Right kidney (tissue), 1 donor: ENCODE measurements at regions not wholly inside any gene's neighbourhood (a gene's known extent, or its start where the extent isn't known, plus 50 kb on each side); places are given as distances from the start of the nearest gene placed in this dataset.

Experiments used
- DNase-seq: peaks from one replicate; pipeline ENCODE4 v3.0.0-alpha.2; 2016

- no peak for DNase-seq
Observed at GRCh38 chr20:50394569-50394968, 115.6 kb upstream of the PTPN1 start.

GRCh38 chr20:50395251-50395729 lies 114.9 kb upstream of the PTPN1 start:
- no peak for DNase-seq

- DNase-seq = no peak
Observed at GRCh38 chr20:50395914-50396488, 114.2 kb upstream of the PTPN1 start.

- no peak for DNase-seq
Observed at GRCh38 chr20:50396623-50397022, 113.6 kb upstream of the PTPN1 start.

- no peak for DNase-seq
Observed at GRCh38 chr20:50397058-50397457, 113.1 kb upstream of the PTPN1 start.

- DNase-seq = no peak
Observed at GRCh38 chr20:50398064-50398463, 112.1 kb upstream of the PTPN1 start.

- DNase-seq = no peak
Observed at GRCh38 chr20:50398471-50398820, 111.7 kb upstream of the PTPN1 start.

- no peak for DNase-seq
Observed at GRCh38 chr20:50398821-50399554, 111.2 kb upstream of the PTPN1 start.

- no peak for DNase-seq
Observed at GRCh38 chr20:50399555-50399916, 110.6 kb upstream of the PTPN1 start.

- no peak for DNase-seq
Observed at GRCh38 chr20:50399917-50400704, 110.1 kb upstream of the PTPN1 start.

GRCh38 chr20:50400705-50401586 lies 109.2 kb upstream of the PTPN1 start:
- no peak for DNase-seq

- DNase-seq = no peak
Observed at GRCh38 chr20:50401587-50402418, 108.4 kb upstream of the PTPN1 start.

GRCh38 chr20:50403565-50404418 lies 106.4 kb upstream of the PTPN1 start:
- DNase-seq = no peak

GRCh38 chr20:50404419-50405234 lies 105.6 kb upstream of the PTPN1 start:
- no peak for DNase-seq

- no peak for DNase-seq
Observed at GRCh38 chr20:50405235-50405914, 104.8 kb upstream of the PTPN1 start.

- no peak for DNase-seq
Observed at GRCh38 chr20:50405915-50406609, 104.1 kb upstream of the PTPN1 start.

GRCh38 chr20:50406610-50407136 lies 103.5 kb upstream of the PTPN1 start:
- DNase-seq = no peak
